B cell (primary cell): ENCODE measurements at regions not wholly inside any gene's neighbourhood (a gene's known extent, or its start where the extent isn't known, plus 50 kb on each side); places are given as distances from the start of the nearest gene placed in this dataset.

Experiments
- CTCF ChIP-seq: fragments of 200-600 bp; IDR thresholded peaks from one replicate; pipeline ENCODE4 v1.8.0; 2022; ENCODE audit warnings: antibody characterized with exemption, mild to moderate bottlenecking
- EZH2 ChIP-seq: IDR thresholded peaks from 2 replicates; pipeline ENCODE4 v1.6.1; 2012; ENCODE audit warnings: borderline replicate concordance, low read depth, mild to moderate bottlenecking, moderate library complexity, low read length; ENCODE audit not compliant: insufficient read depth, poor library complexity, severe bottlenecking

- TF ChIP-seq EZH2: no peak
- no peak for TF ChIP-seq CTCF
Measured at GRCh38 chr12:41795910-41796309, 348.8 kb downstream of the GXYLT1 start.
